Thoracic aorta (tissue), 2 donors: ENCODE measurements at regions not wholly inside any gene's neighbourhood (a gene's known extent, or its start where the extent isn't known, plus 50 kb on each side); places are given as distances from the start of the nearest gene placed in this dataset.

ENCODE experiments used
- ATAC-seq: fragments of 150-250 bp; one replicate; pipeline ENCODE4 v1.8.0; 2017; ENCODE audit warnings: low read depth; ENCODE audit not compliant: insufficient number of reproducible peaks, low FRiP score
- DNase-seq: peaks from one replicate; pipeline ENCODE4 v3.0.0-alpha.2; 2020; ENCODE audit warnings: low spot score
- H3K27ac ChIP-seq, 2 donors: fragments of 200-600 bp; sonication (generic); 1 replicate in 1 of 2; 2 replicates in 1 of 2; pipeline ENCODE4 v1.5.1; 2016; ENCODE audit warnings: mild to moderate bottlenecking in 2 of 2, moderate library complexity in 2 of 2
- H3K27me3 ChIP-seq: fragments of 200-600 bp; sonication (generic); replicated peaks from 2 replicates; pipeline ENCODE4 v1.6.0; 2016; ENCODE audit warnings: mild to moderate bottlenecking; ENCODE audit not compliant: insufficient read depth
- H3K36me3 ChIP-seq: fragments of 200-600 bp; sonication (generic); one replicate; pipeline ENCODE4 v1.5.1; 2016
- H3K4me1 ChIP-seq, 2 donors: fragments of 200-600 bp; sonication (generic); 1 replicate in 1 of 2; 2 replicates in 1 of 2; pipeline versions ENCODE4 v1.5.1 to v1.6.0; 2016; ENCODE audit warnings: low read depth in 2 of 2, mild to moderate bottlenecking in 1 of 2; ENCODE audit not compliant: control insufficient read depth in 1 of 2
- H3K4me3 ChIP-seq: fragments of 200-600 bp; sonication (generic); 2 replicates; pipeline ENCODE4 v1.5.1; 2016; ENCODE audit warnings: mild to moderate bottlenecking
- H3K9me3 ChIP-seq: fragments of 200-600 bp; sonication (generic); 2 replicates; pipeline ENCODE4 v1.5.1; 2016
- TF ChIP-seq, protein P1 (sequence below): fragments of 200-600 bp; sonication (generic); IDR thresholded peaks from one replicate; pipeline ENCODE4 v1.5.1; 2019; ENCODE audit warnings: antibody characterized with exemption

DNA sequence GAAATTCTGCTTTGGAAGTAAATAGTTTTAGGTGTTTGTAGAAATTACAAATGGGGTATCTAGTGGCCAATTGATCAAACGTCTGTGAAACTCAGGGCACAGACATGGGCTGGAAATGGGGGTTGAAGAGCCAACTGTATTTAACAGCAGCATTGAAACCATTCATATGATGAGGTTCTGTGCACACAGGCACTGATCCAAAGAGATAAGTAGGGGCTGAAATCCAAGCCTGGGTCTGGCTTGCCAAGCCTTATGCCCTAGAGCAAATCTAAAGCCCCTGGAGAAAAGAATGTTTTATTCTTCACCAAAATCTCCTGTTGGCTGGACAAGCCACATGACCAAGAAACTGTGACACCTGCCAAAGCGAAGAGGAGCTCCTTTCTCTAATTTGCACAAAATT, 67.6 kb upstream of the ST6GALNAC5 start:
- DNase-seq, result no peak
- no peak for ATAC-seq
- no peaks in the 10 kb centered on the region for H3K9me3 ChIP-seq
- no peak overlapping the region for H3K27ac ChIP-seq
- TF ChIP-seq, protein P1, sequence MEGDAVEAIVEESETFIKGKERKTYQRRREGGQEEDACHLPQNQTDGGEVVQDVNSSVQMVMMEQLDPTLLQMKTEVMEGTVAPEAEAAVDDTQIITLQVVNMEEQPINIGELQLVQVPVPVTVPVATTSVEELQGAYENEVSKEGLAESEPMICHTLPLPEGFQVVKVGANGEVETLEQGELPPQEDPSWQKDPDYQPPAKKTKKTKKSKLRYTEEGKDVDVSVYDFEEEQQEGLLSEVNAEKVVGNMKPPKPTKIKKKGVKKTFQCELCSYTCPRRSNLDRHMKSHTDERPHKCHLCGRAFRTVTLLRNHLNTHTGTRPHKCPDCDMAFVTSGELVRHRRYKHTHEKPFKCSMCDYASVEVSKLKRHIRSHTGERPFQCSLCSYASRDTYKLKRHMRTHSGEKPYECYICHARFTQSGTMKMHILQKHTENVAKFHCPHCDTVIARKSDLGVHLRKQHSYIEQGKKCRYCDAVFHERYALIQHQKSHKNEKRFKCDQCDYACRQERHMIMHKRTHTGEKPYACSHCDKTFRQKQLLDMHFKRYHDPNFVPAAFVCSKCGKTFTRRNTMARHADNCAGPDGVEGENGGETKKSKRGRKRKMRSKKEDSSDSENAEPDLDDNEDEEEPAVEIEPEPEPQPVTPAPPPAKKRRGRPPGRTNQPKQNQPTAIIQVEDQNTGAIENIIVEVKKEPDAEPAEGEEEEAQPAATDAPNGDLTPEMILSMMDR, result no peak
- H3K36me3 ChIP-seq, result no peaks in the 10 kb centered on the region
- no peaks in the 10 kb centered on the region for H3K4me1 ChIP-seq
- H3K27me3 ChIP-seq, result no peaks in the 10 kb centered on the region
- no peak overlapping the region for H3K4me3 ChIP-seq

DNA sequence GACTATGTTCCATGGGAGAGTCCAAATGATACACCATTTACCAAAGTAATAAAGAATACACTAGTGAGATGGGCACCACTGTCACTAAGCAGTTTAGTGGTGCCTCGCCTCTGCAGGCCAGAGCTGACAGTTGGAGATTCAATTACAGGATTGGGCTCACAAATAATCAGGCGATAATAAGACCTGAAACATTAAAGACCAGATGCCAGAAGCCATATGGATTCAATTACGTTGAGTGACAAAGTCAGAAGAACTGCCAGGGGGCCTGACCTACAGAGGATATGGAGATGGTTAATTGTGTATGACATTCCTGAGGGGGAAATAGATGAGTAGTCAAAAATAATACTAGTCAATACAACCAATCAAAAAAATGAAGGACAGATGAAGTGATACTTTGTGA, 65.2 kb upstream of the ST6GALNAC5 start:
- Histone ChIP-seq H3K4me3 (no peak overlapping the region), H3K9me3 (no peaks in the 10 kb centered on the region), H3K36me3 (no peaks in the 10 kb centered on the region), H3K27ac (no peak overlapping the region), H3K27me3 (no peaks in the 10 kb centered on the region), H3K4me1 (no peaks in the 10 kb centered on the region)
- TF ChIP-seq, protein P1, result no peak
- ATAC-seq (no peak), DNase-seq (no peak)

DNA sequence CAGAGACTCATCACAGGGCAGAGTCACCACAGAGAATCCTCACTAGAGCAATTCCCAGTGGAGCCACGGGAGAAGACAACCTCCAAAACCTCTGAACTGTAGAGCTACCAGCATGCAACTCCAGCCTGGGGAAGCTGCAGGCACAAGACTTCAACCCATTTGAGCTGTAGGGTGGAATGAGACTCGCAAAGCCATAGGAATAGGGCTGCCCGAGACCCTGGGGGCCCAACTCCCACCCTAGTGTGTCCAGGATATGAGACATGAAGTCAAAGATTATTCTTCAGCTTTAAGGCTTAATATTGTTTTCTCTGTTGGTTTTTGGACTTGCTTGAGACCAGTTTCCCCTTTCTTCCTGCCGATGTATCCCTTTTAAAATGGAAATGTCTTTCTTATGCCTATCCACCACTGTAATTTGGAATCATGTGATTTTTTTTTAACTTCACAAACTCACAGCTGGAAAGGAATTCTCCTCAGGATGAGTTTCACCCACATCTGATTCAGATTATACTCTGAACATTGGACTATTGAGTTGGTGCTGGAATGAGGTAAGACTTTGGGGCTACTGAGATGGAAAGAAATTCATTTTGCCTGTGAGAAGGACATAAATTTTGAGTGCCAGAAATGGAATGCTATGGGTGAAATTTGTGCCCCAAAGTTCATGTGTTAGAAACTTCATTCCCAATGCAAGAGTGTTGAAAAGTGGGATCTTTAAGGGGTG, 59.6 kb upstream of the ST6GALNAC5 start:
- DNase-seq, result no peak
- Histone ChIP-seq H3K4me1 (no peaks in the 10 kb centered on the region), H3K36me3 (no peaks in the 10 kb centered on the region), H3K4me3 (no peak overlapping the region), H3K9me3 (no peaks in the 10 kb centered on the region), H3K27me3 (no peaks in the 10 kb centered on the region), H3K27ac (no peak overlapping the region)
- ATAC-seq, result no peak
- TF ChIP-seq, protein P1, result no peak
